GM10248 (cell line): ENCODE measurements at regions not wholly inside any gene's neighbourhood (a gene's known extent, or its start where the extent isn't known, plus 50 kb on each side); places are given as distances from the start of the nearest gene placed in this dataset.

Experiments used
- CTCF ChIA-PET: fragments of 300-600 bp; sonication (Branson Sonifier 250); formaldehyde crosslinking; extraction: SDS; loops from one replicate; lab custom pipeline; 2021; ENCODE audit warnings: antibody characterized with exemption; lab: Yijun Ruan, JAX
- POLR2A ChIA-PET: fragments of 350-650 bp; sonication (Branson Sonifier 250); formaldehyde crosslinking; extraction: SDS; loops from one replicate; lab custom pipeline; 2020; ENCODE audit warnings: antibody characterized with exemption; lab: Yijun Ruan, JAX
- DNase-seq: peaks from one replicate; pipeline ENCODE4 v3.0.0; 2012; ENCODE audit errors: extremely low spot score
- TF ChIP-seq, protein P1 (sequence below): IDR thresholded peaks from 2 replicates; pipeline ENCODE4 v1.5.1; 2012; ENCODE audit warnings: mild to moderate bottlenecking, low read depth; ENCODE audit errors: extremely low read depth, missing control alignments, control extremely low read depth

DNA sequence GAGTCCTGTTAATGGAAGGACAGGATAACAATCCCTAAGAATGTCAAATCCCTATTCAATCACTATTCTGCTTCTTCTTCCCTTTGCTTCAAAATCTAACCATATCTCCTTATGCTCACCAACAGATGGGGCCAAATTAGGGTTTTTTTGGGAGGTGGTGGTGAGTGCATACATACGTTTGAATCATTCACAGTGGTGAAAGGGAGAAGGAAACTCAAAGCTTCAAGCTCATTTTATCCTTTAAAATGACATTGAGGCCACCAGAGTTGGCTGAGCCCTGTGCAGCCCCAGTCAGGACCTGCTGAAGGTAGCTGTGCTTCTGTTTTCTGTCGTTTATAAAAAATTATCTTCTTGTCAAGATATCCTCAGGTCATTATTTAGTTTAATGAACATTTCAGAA, 607.5 kb upstream of the AGTR1 start:
- ChIA-PET POLR2A (no interaction called here), CTCF (no interaction called here)
- DNase-seq: no peak
- TF ChIP-seq, protein P1, sequence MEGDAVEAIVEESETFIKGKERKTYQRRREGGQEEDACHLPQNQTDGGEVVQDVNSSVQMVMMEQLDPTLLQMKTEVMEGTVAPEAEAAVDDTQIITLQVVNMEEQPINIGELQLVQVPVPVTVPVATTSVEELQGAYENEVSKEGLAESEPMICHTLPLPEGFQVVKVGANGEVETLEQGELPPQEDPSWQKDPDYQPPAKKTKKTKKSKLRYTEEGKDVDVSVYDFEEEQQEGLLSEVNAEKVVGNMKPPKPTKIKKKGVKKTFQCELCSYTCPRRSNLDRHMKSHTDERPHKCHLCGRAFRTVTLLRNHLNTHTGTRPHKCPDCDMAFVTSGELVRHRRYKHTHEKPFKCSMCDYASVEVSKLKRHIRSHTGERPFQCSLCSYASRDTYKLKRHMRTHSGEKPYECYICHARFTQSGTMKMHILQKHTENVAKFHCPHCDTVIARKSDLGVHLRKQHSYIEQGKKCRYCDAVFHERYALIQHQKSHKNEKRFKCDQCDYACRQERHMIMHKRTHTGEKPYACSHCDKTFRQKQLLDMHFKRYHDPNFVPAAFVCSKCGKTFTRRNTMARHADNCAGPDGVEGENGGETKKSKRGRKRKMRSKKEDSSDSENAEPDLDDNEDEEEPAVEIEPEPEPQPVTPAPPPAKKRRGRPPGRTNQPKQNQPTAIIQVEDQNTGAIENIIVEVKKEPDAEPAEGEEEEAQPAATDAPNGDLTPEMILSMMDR: no peak

DNA sequence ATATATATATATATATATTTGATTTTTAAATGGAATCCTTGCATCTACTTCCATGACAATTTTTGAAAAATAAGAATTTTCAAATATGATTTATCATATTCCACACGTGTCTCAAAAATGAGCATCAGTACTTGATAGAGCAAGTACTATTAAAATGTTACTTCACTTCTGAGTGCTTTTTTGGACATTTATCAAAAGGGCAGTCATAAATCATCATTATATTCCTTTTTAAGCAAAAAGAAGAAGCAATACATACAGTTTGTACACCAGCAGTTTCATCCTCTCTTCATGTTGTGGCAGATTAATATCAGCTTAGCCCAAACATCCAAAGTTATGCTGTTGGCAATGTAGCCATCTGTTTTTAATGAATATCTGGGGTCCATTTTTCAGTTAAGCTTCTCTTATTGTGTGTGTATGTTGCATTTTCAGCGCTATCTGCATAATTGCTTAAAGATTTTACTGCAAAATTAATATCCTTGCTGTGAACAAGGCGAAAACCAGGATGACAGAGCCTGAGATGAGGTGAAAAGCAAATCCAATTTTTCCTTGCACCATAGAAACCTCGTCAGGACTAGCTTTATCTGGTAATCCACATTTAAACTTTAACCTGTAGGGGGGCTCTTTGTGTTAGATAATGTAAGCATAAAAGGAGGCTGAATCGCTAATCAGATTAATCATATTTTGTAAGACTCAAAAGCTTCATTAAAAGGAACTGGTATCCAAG, 604.9 kb upstream of the AGTR1 start:
- TF ChIP-seq, protein P1: no peak
- POLR2A ChIA-PET: interaction anchor here (0.5 kb wide), 1 partner anchor 1110 kb away, joined by 7 read pairs; no protein-coding TSS in a partner anchor
- CTCF ChIA-PET: interaction anchor here (0.8 to 1.1 kb wide), 2 partner anchors 15 to 19 kb away, joined by 3 to 4 read pairs; no protein-coding TSS in a partner anchor
- DNase-seq: no peak

DNA sequence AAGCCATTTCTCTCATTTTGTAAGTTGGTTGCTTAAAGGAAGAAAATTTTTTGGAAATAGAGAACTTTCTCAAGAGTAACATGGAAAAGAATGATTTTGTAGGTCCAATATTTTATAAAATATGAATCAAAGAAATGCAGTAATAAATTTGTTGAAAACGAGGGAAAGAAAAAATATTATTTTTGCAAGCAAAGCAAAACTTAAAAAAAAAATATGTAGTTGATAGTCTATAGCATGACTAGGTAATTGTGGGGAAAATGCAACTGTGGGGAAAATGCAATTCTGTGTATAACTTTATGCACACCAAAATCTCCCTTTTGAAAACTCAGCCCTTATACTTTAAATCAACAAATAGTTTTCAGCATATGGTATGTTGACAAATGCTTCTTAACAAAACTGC, 604.0 kb upstream of the AGTR1 start:
- TF ChIP-seq, protein P1: no peak
- no peak for DNase-seq
- ChIA-PET POLR2A (no interaction called here), CTCF (interaction anchor here (1.1 kb wide), 1 partner anchor 8 kb away, joined by 3 read pairs; no protein-coding TSS in a partner anchor)

DNA sequence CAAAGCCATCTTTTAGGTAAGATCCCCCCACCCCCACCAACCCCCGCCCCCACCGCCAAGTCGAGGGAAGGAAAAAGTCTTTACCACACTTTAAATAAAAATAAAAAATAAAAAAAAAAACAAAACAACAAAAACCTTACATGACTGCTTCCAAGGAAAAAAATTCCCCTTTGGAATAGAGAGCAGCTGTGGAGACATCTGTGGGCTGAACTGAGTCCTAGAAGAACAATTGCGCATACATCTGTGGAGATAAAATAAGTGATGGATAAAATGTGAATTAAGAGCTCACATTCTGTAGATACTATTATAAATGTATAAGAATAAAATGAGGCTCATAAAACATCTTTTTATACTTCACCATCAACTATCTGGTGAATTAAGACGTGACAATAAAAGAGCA, 601.7 kb upstream of the AGTR1 start:
- ChIA-PET POLR2A (no interaction called here), CTCF (no interaction called here)
- TF ChIP-seq, protein P1: no peak
- DNase-seq: no peak

DNA sequence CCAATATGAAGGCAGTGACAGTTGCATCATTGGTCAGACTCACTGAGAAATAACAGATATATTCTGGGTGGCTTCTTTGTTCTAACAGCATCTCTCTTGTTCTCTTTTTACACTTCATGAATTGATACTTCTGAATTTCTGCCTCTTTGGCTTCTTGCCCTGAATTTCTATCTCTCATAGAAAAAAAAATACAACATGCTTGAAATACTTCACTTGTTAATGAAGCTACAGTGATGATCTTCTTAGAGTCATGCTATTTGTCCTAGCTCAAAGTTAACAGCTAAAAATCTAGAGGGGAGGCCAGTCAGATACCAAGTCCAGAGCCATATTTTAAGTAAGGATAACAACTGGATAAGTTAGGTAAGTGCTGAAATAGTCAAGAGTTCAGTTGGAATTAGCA, 597.2 kb upstream of the AGTR1 start:
- TF ChIP-seq, protein P1: no peak
- CTCF ChIA-PET: no interaction called here
- POLR2A ChIA-PET: no interaction called here
- no peak for DNase-seq

DNA sequence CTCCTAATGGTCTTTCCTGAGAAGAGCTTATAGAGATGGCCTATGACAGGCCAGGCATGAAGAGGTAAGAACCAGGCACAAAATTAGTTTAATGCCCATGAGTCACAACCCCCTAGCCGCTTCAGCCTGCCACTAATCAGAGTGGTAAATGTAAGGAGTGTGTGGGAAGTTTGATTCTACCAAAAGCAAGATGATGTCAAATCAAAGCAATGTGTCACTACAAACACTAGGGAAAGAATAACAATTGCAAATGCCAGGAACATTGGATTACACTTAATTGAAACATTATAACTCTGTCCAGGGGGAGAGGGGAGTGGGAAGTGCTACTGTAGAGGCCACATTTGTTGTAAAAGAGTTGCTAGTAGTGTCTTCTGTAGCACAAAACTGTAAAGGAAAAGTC, 596.6 kb upstream of the AGTR1 start:
- ChIA-PET POLR2A (no interaction called here), CTCF (no interaction called here)
- TF ChIP-seq, protein P1: no peak
- DNase-seq: no peak

DNA sequence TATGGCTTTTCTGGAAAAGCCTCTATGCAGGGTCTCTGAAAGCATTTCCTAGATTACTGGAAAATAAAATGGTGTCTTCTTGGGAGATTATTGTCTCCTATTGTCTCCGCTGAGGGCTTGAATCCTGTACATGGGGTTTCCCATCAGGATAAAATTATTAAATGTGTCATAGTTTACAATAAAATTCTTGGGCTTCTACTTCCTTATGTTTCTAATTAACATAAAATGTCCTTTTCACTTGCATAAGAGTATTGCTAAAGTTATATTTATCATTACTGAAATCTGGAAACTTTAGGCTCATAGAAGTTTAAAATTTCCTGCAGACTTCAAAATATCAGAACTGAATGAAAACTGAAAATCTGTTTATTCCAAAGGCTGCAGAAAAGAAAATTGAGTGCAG, 595.5 kb upstream of the AGTR1 start:
- ChIA-PET POLR2A (no interaction called here), CTCF (no interaction called here)
- TF ChIP-seq, protein P1: no peak
- no peak for DNase-seq
